Breast epithelium (tissue), 4 donors: ENCODE measurements at regions not wholly inside any gene's neighbourhood (a gene's known extent, or its start where the extent isn't known, plus 50 kb on each side); places are given as distances from the start of the nearest gene placed in this dataset.

Experiments
- DNase-seq, 2 donors: peaks; one replicate each; pipeline ENCODE4 v3.0.0-alpha.2; 2019; ENCODE audit warnings: low spot score in 2 of 2
- H3K27ac ChIP-seq, 2 donors: fragments of 200-600 bp; sonication (generic) in 1 of 2; one replicate each; pipeline ENCODE4 v1.5.1; 2016 to 2019; ENCODE audit warnings: mild to moderate bottlenecking in 1 of 2
- H3K27me3 ChIP-seq, 2 donors: fragments of 200-600 bp; sonication (generic) in 1 of 2; one replicate each; pipeline versions ENCODE4 v1.5.1 to v1.6.0; 2017 to 2019; ENCODE audit warnings: control low read depth in 1 of 2, mild to moderate bottlenecking in 1 of 2
- H3K36me3 ChIP-seq: fragments of 200-600 bp; one replicate; pipeline ENCODE4 v1.5.1; 2019
- H3K4me1 ChIP-seq, 2 donors: fragments of 200-600 bp; sonication (generic); one replicate each; pipeline ENCODE4 v1.5.1; 2016 to 2019; ENCODE audit warnings: control low read depth in 1 of 2
- H3K4me3 ChIP-seq, 3 donors: fragments of 200-600 bp; sonication (generic); 1 replicate in 2 of 3; 2 replicates in 1 of 3; pipeline ENCODE4 v1.5.1; 2016 to 2019; ENCODE audit warnings: mild to moderate bottlenecking in 3 of 3, moderate library complexity in 2 of 3
- H3K9me3 ChIP-seq, 2 donors: fragments of 200-600 bp; sonication (generic) in 1 of 2; one replicate each; pipeline ENCODE4 v1.5.1; 2016 to 2019; ENCODE audit warnings: control low read depth in 1 of 2
- POLR2A ChIP-seq: fragments of 450-650 bp; IDR thresholded peaks from one replicate; pipeline ENCODE4 v1.6.1; 2016; ENCODE audit warnings: antibody characterized with exemption, mild to moderate bottlenecking, moderate library complexity
- POLR2AphosphoS5 ChIP-seq, 3 donors: sonication (generic); formaldehyde crosslinking; IDR thresholded peaks; one replicate each; pipeline ENCODE4 v1.6.1; 2017; ENCODE audit warnings: antibody characterized with exemption in 3 of 3
- intact Hi-C: fragments of 100-400 bp; cut with DNase I; formaldehyde crosslinking; loops from one replicate; pipeline ENCODE4 v1.15.1; 2023; ENCODE audit warnings: low total_unique reads
- TF ChIP-seq, protein P1 (sequence below), 3 donors: fragments of 450-650 bp; IDR thresholded peaks; one replicate each; pipeline ENCODE4 v1.5.1; 2016 to 2017; ENCODE audit warnings: antibody characterized with exemption in 3 of 3, mild to moderate bottlenecking in 3 of 3, moderate library complexity in 3 of 3

DNA sequence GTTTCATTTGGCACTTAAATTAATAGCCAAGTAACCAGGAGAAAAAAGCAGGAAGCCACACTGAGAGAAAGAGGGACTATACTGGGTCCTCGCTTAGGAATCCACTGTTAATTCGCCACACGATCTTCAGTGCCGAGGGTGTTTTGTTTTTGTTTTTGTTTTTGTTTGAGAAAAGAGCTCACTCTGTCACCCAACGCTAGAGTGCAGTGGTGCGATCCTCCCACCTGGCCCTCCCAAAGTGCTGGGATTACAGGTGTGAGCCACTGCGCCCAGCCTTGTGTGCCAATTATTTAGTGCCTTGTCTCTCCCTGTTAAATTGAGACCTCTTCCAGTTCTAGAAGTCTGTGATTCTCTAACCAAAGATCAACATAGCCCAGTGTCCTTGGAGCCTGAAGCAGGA is 53.8 kb upstream of the TPM1 start:
- no peaks in the 10 kb centered on the region for H3K4me1 ChIP-seq
- H3K4me3 ChIP-seq, result no peak overlapping the region
- intact Hi-C loops, result no loop called here
- H3K36me3 ChIP-seq, result no peaks in the 10 kb centered on the region
- H3K27ac ChIP-seq, result no peak overlapping the region
- no peak for TF ChIP-seq POLR2A
- TF ChIP-seq, protein P1, sequence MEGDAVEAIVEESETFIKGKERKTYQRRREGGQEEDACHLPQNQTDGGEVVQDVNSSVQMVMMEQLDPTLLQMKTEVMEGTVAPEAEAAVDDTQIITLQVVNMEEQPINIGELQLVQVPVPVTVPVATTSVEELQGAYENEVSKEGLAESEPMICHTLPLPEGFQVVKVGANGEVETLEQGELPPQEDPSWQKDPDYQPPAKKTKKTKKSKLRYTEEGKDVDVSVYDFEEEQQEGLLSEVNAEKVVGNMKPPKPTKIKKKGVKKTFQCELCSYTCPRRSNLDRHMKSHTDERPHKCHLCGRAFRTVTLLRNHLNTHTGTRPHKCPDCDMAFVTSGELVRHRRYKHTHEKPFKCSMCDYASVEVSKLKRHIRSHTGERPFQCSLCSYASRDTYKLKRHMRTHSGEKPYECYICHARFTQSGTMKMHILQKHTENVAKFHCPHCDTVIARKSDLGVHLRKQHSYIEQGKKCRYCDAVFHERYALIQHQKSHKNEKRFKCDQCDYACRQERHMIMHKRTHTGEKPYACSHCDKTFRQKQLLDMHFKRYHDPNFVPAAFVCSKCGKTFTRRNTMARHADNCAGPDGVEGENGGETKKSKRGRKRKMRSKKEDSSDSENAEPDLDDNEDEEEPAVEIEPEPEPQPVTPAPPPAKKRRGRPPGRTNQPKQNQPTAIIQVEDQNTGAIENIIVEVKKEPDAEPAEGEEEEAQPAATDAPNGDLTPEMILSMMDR (IDR thresholded peaks at IDR 0.05), result no peak
- no peak for TF ChIP-seq POLR2AphosphoS5 (IDR thresholded peaks at IDR 0.05)
- H3K9me3 ChIP-seq, result no peaks in the 10 kb centered on the region
- no peaks in the 10 kb centered on the region for H3K27me3 ChIP-seq
- no peak for DNase-seq

DNA sequence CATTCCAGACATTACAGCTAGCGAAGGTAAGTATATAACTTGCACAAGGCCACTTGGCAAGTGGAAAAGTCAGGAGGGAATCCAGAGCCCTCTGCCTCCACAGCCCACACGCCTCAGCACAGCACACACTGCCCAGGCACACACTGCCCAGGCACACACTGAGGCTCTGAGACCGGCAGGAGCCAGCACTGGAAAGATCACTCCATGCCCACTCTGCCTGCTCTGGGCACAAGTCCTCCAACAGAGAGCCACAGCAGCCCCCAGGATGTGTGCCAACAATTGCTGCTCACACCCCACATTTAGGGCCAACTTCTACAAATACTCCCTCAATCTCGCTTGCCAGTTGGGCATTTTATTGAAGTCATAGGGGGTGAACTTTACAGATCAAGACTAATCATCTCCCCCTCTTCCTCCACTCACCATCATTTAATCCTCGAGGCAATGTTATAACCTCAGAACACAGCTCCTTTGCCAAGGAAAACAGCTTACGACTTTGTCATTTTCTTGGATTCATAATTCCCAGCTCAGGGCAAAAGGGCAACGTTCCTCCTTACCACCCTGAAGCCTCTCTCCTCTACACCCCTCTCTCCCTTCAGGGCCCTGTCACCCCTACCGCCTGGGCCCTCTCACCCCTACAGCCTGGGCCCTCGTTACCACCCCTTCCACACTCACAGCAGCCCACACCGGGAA is 53.0 kb upstream of the TPM1 start:
- Histone ChIP-seq H3K27ac (peak overlapping the region in 1 of 2 donors; percentile 29), H3K9me3 (no peaks in the 10 kb centered on the region), H3K27me3 (no peaks in the 10 kb centered on the region), H3K36me3 (no peaks in the 10 kb centered on the region), H3K4me3 (no peak overlapping the region), H3K4me1 (no peaks in the 10 kb centered on the region)
- intact Hi-C loops, result no loop called here
- TF ChIP-seq, protein P1 (IDR thresholded peaks at IDR 0.05), result no peak
- no peak for DNase-seq

DNA sequence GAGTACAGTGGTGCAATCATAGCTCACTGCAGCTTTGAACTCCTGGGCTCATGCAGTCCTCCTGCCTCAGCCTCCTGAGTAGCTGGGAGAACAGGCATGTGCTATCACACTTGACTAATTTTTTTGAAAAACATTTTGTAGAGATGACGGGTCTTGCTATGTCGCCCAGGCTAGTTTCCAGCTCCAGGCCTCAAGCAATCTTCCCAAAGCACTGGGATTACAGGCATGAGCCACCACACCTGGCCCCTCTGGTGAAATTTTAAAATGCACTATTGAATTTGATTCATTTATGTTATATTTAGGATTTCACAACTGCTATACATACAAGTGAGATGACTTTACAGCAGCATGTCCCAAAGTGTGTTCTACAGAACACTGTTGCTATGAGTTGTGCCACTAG is 50.8 kb upstream of the TPM1 start:
- H3K27ac ChIP-seq, result no peak overlapping the region
- no peaks in the 10 kb centered on the region for H3K4me1 ChIP-seq
- H3K4me3 ChIP-seq, result no peak overlapping the region
- TF ChIP-seq POLR2AphosphoS5 (IDR thresholded peaks at IDR 0.05) (no peak), POLR2A (no peak)
- TF ChIP-seq, protein P1 (IDR thresholded peaks at IDR 0.05), result no peak
- intact Hi-C loops, result no loop called here
- H3K36me3 ChIP-seq, result no peaks in the 10 kb centered on the region
- H3K27me3 ChIP-seq, result no peaks in the 10 kb centered on the region
- no peaks in the 10 kb centered on the region for H3K9me3 ChIP-seq
- DNase-seq, result no peak

DNA sequence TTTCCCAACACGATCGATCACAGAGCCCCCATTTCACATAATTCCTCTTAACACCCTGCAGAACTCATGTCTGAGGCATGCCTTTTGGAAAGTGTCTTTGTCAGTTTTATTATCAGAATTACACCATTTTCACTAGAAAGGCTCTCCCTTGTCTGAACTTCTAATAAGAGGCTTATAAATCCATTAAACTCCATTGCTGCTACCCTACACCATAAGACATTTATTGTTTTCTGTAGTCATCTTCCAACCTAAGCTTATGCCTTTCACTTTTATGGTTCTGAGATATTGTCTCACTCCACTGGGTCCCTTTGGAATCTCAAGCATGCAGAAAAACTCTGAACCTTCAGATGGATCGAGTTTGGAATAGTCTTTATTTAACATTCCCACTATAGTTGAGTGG is 50.2 kb upstream of the TPM1 start:
- Histone ChIP-seq H3K27ac (no peak overlapping the region), H3K27me3 (no peaks in the 10 kb centered on the region), H3K4me3 (no peak overlapping the region), H3K4me1 (no peaks in the 10 kb centered on the region), H3K9me3 (no peaks in the 10 kb centered on the region), H3K36me3 (no peaks in the 10 kb centered on the region)
- intact Hi-C loops, result no loop called here
- no peak for TF ChIP-seq POLR2AphosphoS5 (IDR thresholded peaks at IDR 0.05)
- TF ChIP-seq POLR2A, result no peak
- TF ChIP-seq, protein P1 (IDR thresholded peaks at IDR 0.05), result no peak
- no peak for DNase-seq
